ENCODE measurements at regions not wholly inside any gene's neighbourhood (a gene's known extent, or its start where the extent isn't known, plus 50 kb on each side); places are given as distances from the start of the nearest gene placed in this dataset.

DNA sequence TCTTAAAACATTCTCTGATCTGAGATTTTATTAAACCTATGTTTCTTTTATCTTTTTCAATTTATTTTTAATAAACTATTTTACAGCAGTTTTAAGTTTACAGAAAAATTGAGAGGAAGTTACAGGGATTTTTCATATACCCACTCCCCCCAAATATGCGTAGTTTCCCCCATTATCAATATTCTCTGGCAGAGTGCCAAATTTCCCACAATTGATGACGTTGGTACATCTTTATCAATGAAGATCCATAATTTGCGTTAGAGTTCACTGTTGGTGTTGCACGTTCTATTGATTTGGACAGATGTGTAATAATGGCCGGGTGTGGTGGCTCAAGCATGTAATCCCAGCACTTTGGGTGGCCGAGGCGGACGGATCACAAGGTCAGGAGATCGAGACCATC lies 1063.0 kb upstream of the ATXN8OS start:
- DNase-seq (ENCODE audit: low read depth, low spot score) (no peak), ATAC-seq (no peak), FAIRE-seq (no peak)
- Histone ChIP-seq H3K4me2 (ENCODE audit: control insufficient read depth, insufficient read depth) (no peak overlapping the region), H3K36me3 (ENCODE audit: control insufficient read depth in 2 of 2, insufficient read depth in 2 of 2, low read length in 1 of 2) (no peaks in the 10 kb centered on the region), H4K20me1 (ENCODE audit: control insufficient read depth, insufficient read depth) (no peaks in the 10 kb centered on the region), H3K9me3 (replicated peaks; ENCODE audit: control insufficient read depth, insufficient read depth, low read length) (no peaks in the 10 kb centered on the region), H3K4me3 (no peak overlapping the region), H3K4me1 (ENCODE audit: control insufficient read depth, insufficient read depth, low read length) (no peaks in the 10 kb centered on the region), H3K79me2 (ENCODE audit: control insufficient read depth, insufficient read depth, low read length) (no peaks in the 10 kb centered on the region), H3K9ac (ENCODE audit: control insufficient read depth, insufficient read depth, low read length) (no peak overlapping the region), H2AFZ (ENCODE audit: control insufficient read depth, low read depth, low read length) (no peak overlapping the region), H3K27me3 (replicated peaks in 1 of 2; ENCODE audit: control insufficient read depth in 2 of 2, insufficient read depth in 2 of 2, low read length in 1 of 2) (no peaks in the 10 kb centered on the region), H3K27ac (ENCODE audit: control insufficient read depth, insufficient read depth) (no peak overlapping the region)
- 37% methylated on average over 9 of the region's 9 CpGs for WGBS (ENCODE audit: insufficient coverage, insufficient replicate concordance, low lambda C conversion rate, missing lambda C conversion rate)
- SMC1A ChIA-PET (ENCODE audit: uncharacterized antibody, unreplicated experiment): no interaction called here
- no TSS peak for BruUV-seq (replicated peaks)
- CTCF ChIA-PET: no interaction called here
- in situ Hi-C loops (cut with MboI) (no loop called here), intact Hi-C loops (cut with micrococcal nuclease; ENCODE audit: unreplicated experiment) (no loop called here)
- no peak for TF ChIP-seq FOS (IDR thresholded peaks at IDR 0.05; ENCODE audit: borderline replicate concordance, extremely low read depth, insufficient read length)
- no peak for TF ChIP-seq ZSCAN29 (IDR thresholded peaks at IDR 0.05)
- no peak for TF ChIP-seq HDGF (IDR thresholded peaks at IDR 0.05)
- TF ChIP-seq SRF (IDR thresholded peaks at IDR 0.05; ENCODE audit: low read depth in 2 of 2, low read length in 2 of 2): no peak
- no peak for TF ChIP-seq GABPA (IDR thresholded peaks at IDR 0.05; ENCODE audit: low read depth)
- no peak for TF ChIP-seq TCF7 (IDR thresholded peaks at IDR 0.05; ENCODE audit: borderline replicate concordance)
- TF ChIP-seq PAX8 (IDR thresholded peaks at IDR 0.05): no peak
- TF ChIP-seq NR2C1 (IDR thresholded peaks at IDR 0.05): no peak
- TF ChIP-seq CHD1 (IDR thresholded peaks at IDR 0.05; ENCODE audit: low read depth, low read length): no peak
- TF ChIP-seq, protein P1, sequence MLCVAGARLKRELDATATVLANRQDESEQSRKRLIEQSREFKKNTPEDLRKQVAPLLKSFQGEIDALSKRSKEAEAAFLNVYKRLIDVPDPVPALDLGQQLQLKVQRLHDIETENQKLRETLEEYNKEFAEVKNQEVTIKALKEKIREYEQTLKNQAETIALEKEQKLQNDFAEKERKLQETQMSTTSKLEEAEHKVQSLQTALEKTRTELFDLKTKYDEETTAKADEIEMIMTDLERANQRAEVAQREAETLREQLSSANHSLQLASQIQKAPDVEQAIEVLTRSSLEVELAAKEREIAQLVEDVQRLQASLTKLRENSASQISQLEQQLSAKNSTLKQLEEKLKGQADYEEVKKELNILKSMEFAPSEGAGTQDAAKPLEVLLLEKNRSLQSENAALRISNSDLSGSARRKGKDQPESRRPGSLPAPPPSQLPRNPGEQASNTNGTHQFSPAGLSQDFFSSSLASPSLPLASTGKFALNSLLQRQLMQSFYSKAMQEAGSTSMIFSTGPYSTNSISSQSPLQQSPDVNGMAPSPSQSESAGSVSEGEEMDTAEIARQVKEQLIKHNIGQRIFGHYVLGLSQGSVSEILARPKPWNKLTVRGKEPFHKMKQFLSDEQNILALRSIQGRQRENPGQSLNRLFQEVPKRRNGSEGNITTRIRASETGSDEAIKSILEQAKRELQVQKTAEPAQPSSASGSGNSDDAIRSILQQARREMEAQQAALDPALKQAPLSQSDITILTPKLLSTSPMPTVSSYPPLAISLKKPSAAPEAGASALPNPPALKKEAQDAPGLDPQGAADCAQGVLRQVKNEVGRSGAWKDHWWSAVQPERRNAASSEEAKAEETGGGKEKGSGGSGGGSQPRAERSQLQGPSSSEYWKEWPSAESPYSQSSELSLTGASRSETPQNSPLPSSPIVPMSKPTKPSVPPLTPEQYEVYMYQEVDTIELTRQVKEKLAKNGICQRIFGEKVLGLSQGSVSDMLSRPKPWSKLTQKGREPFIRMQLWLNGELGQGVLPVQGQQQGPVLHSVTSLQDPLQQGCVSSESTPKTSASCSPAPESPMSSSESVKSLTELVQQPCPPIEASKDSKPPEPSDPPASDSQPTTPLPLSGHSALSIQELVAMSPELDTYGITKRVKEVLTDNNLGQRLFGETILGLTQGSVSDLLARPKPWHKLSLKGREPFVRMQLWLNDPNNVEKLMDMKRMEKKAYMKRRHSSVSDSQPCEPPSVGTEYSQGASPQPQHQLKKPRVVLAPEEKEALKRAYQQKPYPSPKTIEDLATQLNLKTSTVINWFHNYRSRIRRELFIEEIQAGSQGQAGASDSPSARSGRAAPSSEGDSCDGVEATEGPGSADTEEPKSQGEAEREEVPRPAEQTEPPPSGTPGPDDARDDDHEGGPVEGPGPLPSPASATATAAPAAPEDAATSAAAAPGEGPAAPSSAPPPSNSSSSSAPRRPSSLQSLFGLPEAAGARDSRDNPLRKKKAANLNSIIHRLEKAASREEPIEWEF (IDR thresholded peaks at IDR 0.05; ENCODE audit: insufficient replicate concordance, low read depth, low read length): no peak
- TF ChIP-seq BHLHE40 (IDR thresholded peaks at IDR 0.05; ENCODE audit: borderline replicate concordance in 1 of 2, low read depth in 2 of 2, low read length in 1 of 2): no peak
- TF ChIP-seq NR2C2 (IDR thresholded peaks at IDR 0.05; ENCODE audit: borderline replicate concordance, control insufficient read depth, insufficient read length, low read depth): no peak
- no peak for TF ChIP-seq RCOR1 (conservative IDR thresholded peaks at IDR 0.05; ENCODE audit: low read depth, low read length)
- TF ChIP-seq EZH2 (IDR thresholded peaks at IDR 0.05; ENCODE audit: borderline replicate concordance, control insufficient read depth, low read depth, low read length): no peak
- TF ChIP-seq KDM1A (IDR thresholded peaks at IDR 0.05; ENCODE audit: borderline replicate concordance): no peak
- TF ChIP-seq, protein P2, sequence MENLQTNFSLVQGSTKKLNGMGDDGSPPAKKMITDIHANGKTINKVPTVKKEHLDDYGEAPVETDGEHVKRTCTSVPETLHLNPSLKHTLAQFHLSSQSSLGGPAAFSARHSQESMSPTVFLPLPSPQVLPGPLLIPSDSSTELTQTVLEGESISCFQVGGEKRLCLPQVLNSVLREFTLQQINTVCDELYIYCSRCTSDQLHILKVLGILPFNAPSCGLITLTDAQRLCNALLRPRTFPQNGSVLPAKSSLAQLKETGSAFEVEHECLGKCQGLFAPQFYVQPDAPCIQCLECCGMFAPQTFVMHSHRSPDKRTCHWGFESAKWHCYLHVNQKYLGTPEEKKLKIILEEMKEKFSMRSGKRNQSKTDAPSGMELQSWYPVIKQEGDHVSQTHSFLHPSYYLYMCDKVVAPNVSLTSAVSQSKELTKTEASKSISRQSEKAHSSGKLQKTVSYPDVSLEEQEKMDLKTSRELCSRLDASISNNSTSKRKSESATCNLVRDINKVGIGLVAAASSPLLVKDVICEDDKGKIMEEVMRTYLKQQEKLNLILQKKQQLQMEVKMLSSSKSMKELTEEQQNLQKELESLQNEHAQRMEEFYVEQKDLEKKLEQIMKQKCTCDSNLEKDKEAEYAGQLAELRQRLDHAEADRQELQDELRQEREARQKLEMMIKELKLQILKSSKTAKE (IDR thresholded peaks at IDR 0.05; ENCODE audit: low read depth, poor library complexity, severe bottlenecking): no peak
- POLR2A ChIA-PET: no interaction called here
- RAD21 ChIA-PET (ENCODE audit: unreplicated experiment): no interaction called here
